HG03108 (cell line): ENCODE measurements at regions not wholly inside any gene's neighbourhood (a gene's known extent, or its start where the extent isn't known, plus 50 kb on each side); places are given as distances from the start of the nearest gene placed in this dataset.
"Not testable (repeated sequence)": the region's sequence is repeated elsewhere in the genome, so short reads cannot be mapped to it uniquely, and the experiment has no call there.

ENCODE experiments used
- ATAC-seq: cut with Tn5 transposase; IDR thresholded peaks from one replicate; pipeline ENCODE4 v1.9.1; 2021; ENCODE audit warnings: moderate library complexity; ENCODE audit not compliant: unreplicated experiment

- no peak for ATAC-seq
Observed at GRCh38 chr6:88458662-88459061, 292.5 kb upstream of the CNR1 start.

GRCh38 chr6:88456221-88456859, 290.2 kb upstream of the CNR1 start:
- ATAC-seq, result no peak

- ATAC-seq, result no peak
Observed at GRCh38 chr6:88455317-88455716, 289.2 kb upstream of the CNR1 start.

- no peak for ATAC-seq
Observed at GRCh38 chr6:88454658-88455057, 288.5 kb upstream of the CNR1 start.

GRCh38 chr6:88449770-88450169, 283.6 kb upstream of the CNR1 start:
- ATAC-seq, result no peak

GRCh38 chr6:88445188-88445965, 279.2 kb upstream of the CNR1 start:
- no peak for ATAC-seq

DNA sequence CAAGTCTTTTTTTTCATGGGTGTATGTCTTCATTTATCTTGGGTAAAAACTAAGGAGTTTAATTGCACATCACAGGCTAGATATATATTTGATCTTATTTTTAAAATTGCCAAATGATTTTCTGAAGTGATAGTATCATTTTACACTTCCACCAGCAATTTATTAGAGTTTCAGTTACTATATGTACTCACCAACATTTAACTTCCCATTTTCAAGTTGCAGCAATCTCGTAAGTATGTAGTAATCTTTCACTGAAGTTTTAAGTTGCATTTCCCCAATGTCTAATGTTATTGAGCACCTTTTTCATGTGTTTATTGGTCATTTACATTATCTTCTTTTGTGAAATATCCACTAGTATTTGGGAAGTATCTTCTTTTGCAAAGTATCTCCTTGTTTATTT, 277.4 kb upstream of the CNR1 start:
- no peak for ATAC-seq

- no peak for ATAC-seq
Observed at GRCh38 chr6:88442737-88443136, 276.6 kb upstream of the CNR1 start.

DNA sequence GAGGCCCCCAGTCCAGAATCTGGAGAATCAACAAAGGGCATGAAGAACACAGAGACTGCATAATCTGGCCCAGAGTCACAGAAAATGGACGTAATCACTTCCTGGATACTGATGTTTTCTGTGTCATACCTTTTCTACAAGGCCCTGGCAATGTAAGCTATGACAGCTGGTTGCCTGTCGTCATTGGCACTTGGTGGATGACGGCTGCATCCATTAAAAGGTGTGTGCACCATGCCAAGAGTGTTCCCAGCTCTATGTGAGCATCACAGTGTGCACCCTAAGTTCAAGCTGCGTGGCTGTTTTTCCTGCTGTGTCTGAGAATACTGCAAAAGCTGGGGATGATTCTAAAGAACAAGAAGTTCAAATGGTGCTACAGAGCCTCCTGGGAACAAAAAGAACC, 275.2 kb upstream of the CNR1 start:
- ATAC-seq, result no peak

GRCh38 chr6:88428068-88428467, 261.9 kb upstream of the CNR1 start:
- ATAC-seq, result no peak

GRCh38 chr6:88426005-88426404, 259.9 kb upstream of the CNR1 start:
- no peak for ATAC-seq

DNA sequence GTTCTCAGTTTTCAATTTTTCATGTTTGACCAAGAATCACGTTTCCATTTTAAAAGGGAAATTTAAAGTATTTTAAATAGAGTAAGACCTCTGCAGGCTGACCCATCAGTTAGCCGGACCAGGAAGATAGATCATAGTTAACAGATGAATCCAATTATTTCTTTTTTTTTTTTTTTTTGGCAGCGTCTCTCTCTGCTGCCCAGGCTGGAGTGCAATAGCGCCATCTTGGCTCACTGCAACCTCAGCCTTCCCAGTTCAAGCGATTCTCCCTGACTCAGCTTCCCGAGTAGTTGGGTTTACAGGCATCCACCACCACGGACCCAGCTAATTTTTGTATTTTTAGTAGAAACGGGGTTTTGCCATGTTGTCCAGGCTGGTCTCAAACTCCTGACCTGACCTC, 256.7 kb upstream of the CNR1 start:
- ATAC-seq, result no peak

DNA sequence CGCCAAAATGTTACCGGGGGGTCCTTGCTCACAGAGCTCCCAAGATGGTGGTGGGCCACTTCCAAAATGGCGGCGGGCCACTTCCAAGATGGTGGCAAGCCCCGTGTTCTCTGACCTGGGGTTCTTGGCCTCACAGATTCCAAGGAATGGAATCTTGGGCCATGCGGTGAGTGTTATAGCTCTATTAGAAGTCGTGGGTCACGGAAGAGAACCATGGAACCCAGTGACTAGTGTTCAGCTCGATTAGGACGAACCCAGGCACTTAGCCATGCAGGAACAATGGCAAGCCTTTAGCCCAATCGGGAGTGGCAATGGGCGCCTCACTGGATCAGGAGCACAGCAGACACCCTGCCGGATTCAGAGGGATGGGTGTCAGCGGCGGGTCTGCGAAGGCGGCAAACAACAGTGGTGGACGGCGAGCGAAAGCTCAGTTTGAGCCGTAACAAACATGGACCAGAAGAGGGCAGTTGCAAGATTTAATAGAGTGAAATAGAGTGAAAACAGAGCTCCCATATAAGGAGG, 254.9 kb upstream of the CNR1 start:
- not testable (repeated sequence) for ATAC-seq

- ATAC-seq, result not testable (repeated sequence)
Observed at GRCh38 chr6:88418921-88419810, 253.0 kb upstream of the CNR1 start.

DNA sequence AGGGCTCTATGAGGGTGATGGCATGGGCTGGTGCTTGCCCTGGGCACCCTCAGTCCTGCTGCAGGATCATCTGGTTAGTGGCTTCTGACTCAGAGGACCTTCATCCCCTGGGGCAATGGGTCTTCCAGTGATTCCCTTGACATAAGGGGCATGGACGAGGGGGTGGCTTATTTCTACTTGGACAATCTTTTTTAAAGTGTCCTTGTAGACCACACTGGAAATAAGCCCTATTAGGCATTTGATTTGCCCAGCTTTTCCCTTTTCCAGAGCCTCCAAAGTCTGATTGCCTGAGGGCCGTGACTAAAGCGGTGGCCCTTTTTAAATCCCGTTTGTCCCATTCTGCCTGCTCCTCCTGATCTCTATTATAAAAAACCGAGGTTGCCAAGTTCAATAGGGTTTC, 251.2 kb upstream of the CNR1 start:
- not testable (repeated sequence) for ATAC-seq

DNA sequence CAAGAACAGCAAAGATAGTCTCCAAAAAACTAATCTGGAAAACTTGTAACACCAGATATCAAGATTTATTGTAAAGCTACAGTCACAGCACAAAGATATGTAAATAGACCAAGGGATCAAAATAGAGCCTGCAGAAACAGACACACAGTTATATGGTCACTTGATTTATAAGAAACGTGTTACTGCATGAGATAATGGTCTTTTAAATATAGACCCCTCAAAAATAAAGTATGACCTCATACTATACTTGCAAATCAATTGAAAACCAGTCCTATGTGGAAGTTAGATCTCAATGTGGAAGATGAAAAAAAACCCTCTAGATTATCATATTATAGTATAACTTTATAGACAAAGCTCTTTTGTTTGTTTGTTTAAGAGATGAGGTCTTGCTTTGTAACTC, 247.3 kb upstream of the CNR1 start:
- ATAC-seq, result no peak

DNA sequence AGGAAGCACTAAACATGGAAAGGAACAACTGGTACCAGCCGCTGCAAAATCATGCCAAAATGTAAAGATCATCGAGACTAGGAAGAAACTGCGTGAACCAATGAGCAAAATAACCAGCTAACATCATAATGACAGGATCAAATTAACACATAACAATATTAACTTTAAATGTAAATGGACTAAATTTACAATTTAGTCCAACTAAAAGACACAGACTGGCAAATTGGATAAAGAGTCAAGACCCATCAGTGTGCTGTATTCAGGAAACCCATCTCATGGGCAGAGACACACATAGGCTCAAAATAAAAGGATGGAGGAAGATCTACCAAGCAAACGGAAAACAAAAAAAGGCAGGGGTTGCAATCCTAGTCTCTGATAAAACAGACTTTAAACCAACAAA, 242.2 kb upstream of the CNR1 start:
- ATAC-seq, result not testable (repeated sequence)

DNA sequence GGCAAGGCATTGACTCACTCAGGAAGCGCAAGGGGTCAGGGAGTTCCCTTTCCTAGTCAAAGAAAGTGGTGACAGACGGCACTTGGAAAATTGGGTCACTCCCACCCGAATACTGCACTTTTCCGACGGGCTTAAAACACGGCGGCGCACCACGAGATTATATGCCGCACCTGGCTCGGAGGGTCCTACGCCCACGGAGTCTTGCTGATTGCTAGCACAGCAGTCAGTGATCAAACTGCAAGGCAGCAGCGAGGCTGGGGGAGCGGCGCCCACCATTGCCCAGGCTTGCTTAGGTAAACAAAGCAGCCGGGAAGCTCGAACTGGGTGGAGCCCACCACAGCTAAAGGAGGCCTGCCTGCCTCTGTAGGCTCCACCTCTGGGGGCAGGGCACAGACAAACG, 240.5 kb upstream of the CNR1 start:
- not testable (repeated sequence) for ATAC-seq

DNA sequence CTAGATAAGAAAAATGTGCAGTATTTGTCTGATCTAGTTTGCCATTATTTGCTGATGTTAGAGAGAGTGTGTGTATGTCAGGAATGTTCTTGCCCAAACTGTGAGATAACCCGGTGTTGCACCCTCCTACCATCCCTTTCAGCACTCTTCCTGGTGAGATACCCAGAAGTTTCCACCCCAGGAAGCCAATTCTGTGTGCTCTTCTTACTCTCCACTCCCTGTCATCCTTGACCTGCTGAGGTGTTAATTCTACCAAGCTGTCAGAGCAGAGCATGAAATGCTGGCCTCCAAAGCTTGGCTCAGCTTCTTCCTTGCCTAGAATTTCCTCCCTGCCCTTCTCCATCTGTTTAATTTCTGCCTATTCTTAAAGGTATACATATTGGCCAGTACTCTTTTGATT, 237.3 kb upstream of the CNR1 start:
- no peak for ATAC-seq

DNA sequence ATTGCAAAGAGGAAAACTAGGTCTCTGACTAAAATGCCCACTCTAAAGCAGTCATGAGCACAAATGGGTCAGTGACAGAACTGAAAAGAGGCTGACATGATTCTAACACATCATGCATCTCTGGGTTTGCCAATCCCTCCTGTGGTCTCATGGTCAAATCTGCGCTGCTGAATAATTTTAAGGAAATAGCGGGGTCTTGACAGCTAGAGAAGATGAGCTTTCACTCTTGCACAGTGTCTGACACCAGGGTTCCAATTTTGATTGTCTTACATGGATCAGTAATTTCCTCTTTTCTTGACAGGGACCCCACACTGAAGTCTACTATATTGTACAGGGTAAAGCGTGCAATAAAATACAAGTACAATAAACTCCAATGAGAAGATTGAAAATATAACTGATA, 236.8 kb upstream of the CNR1 start:
- no peak for ATAC-seq

DNA sequence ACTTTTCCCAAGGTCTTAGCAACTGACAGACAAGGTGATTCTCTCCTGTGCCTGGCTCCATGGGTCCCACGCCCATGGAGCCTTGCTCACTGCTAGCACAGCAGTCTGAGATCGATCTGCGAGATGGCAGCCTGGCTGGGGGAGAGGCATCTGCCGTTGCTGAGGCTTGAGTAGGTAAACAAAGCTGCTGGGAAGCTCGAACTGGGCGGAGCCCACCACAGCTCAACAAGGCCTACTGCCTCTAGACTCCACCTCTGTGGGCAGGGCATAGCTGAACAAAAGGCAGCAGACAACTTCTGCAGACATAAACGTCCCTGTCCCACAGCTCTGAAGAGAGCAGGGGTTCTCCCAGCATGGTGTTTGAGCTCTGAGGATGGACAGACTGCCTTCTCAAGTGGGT, 224.9 kb upstream of the CNR1 start:
- not testable (repeated sequence) for ATAC-seq
